Stimulated activated CD4-positive, alpha-beta T cell treated with anti-CD3 and anti-CD28 coated beads, Interleukin-15, amount 100 ng/mL, for 24 hours (primary cell): ENCODE measurements at regions not wholly inside any gene's neighbourhood (a gene's known extent, or its start where the extent isn't known, plus 50 kb on each side); places are given as distances from the start of the nearest gene placed in this dataset.
"Not testable (repeated sequence)": the region's sequence is repeated elsewhere in the genome, so short reads cannot be mapped to it uniquely, and the experiment has no call there.

Experiments
- DNase-seq: peaks from one replicate; pipeline ENCODE4 v3.0.0-alpha.2; 2020

- DNase-seq, result no peak
These were observed 76.8 kb upstream of the RTL6 start for GRCh38 chr22:44574640-44575380.

GRCh38 chr22:44574057-44574639, 76.1 kb upstream of the RTL6 start:
- no peak for DNase-seq

GRCh38 chr22:44573451-44573850, 75.4 kb upstream of the RTL6 start:
- DNase-seq, result no peak

GRCh38 chr22:44572414-44573207, 74.6 kb upstream of the RTL6 start:
- DNase-seq, result no peak

- DNase-seq, result no peak
These were observed 73.8 kb upstream of the RTL6 start for GRCh38 chr22:44571566-44572413.

GRCh38 chr22:44570476-44571445, 72.7 kb upstream of the RTL6 start:
- DNase-seq, result no peak

GRCh38 chr22:44569561-44569991, 71.5 kb upstream of the RTL6 start:
- no peak for DNase-seq

GRCh38 chr22:44567846-44568493, 69.9 kb upstream of the RTL6 start:
- DNase-seq, result peak; percentile 60

- not testable (repeated sequence) for DNase-seq
These were observed 69.4 kb upstream of the RTL6 start for GRCh38 chr22:44567378-44567841.

- no peak for DNase-seq
These were observed 68.9 kb upstream of the RTL6 start for GRCh38 chr22:44566911-44567310.

GRCh38 chr22:44562651-44563050, 64.6 kb upstream of the RTL6 start:
- not testable (repeated sequence) for DNase-seq

GRCh38 chr22:44561139-44561840, 63.3 kb upstream of the RTL6 start:
- DNase-seq, result no peak

- not testable (repeated sequence) for DNase-seq
These were observed 60.6 kb upstream of the RTL6 start for GRCh38 chr22:44558671-44559070.

- DNase-seq, result not testable (repeated sequence)
These were observed 59.8 kb upstream of the RTL6 start for GRCh38 chr22:44557872-44558271.

- no peak for DNase-seq
These were observed 59.2 kb upstream of the RTL6 start for GRCh38 chr22:44557064-44557748.

GRCh38 chr22:44555597-44555996, 57.6 kb upstream of the RTL6 start:
- DNase-seq, result no peak

GRCh38 chr22:44555046-44555445, 57.0 kb upstream of the RTL6 start:
- DNase-seq, result no peak

- no peak for DNase-seq
These were observed 56.4 kb upstream of the RTL6 start for GRCh38 chr22:44554411-44554810.

GRCh38 chr22:44550711-44551491, 52.9 kb upstream of the RTL6 start:
- peak; percentile 41 for DNase-seq
